BLaER1 (cell line): ENCODE measurements at regions not wholly inside any gene's neighbourhood (a gene's known extent, or its start where the extent isn't known, plus 50 kb on each side); places are given as distances from the start of the nearest gene placed in this dataset.

ENCODE experiments used
- H3K27ac ChIP-seq: shearing (Covaris generic); formaldehyde crosslinking; 2 replicates; pipeline ENCODE4 v1.8.1; 2022
- H3K27me3 ChIP-seq: shearing (Covaris generic); formaldehyde crosslinking; 2 replicates; pipeline ENCODE4 v1.8.1; 2022
- H3K36me3 ChIP-seq: shearing (Covaris generic); formaldehyde crosslinking; 2 replicates; pipeline ENCODE4 v1.8.1; 2022
- H3K4me1 ChIP-seq: shearing (Covaris generic); formaldehyde crosslinking; 2 replicates; pipeline ENCODE4 v1.8.1; 2022
- H3K4me2 ChIP-seq: shearing (Covaris generic); formaldehyde crosslinking; 2 replicates; pipeline ENCODE4 v1.8.1; 2022
- H3K4me3 ChIP-seq: shearing (Covaris generic); formaldehyde crosslinking; 2 replicates; pipeline ENCODE4 v1.8.1; 2022
- H3K9ac ChIP-seq: shearing (Covaris generic); formaldehyde crosslinking; 2 replicates; pipeline ENCODE4 v1.8.1; 2022
- H3K9me3 ChIP-seq: shearing (Covaris generic); formaldehyde crosslinking; 2 replicates; pipeline ENCODE4 v1.8.1; 2022
- H4K20me1 ChIP-seq: shearing (Covaris generic); formaldehyde crosslinking; 2 replicates; pipeline ENCODE4 v1.8.1; 2022
- Cebpa-rat ChIP-seq: shearing (Covaris generic); IDR thresholded peaks from 2 replicates; pipeline ENCODE4 v1.8.1; 2022

DNA sequence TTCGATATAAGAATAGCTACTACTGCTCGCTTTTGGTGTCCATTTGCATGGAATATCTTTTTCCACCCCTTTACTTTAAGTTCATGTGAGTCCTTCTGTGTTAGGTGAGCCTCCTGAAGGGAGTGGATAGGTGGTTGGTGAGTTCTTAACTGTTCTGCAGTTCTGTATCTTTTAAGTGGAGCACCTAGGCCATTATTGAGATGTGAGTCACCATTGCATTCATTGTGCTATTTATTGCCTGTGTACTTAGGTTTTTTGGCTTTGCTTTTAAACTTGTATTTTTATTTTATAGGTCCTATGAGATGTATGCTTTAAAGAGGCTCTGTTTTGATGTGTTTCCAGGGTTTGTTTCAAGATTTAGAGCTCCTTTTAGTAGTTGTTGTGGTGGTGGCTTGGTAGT is 1430.8 kb downstream of the REEP3 start:
- TF ChIP-seq Cebpa-rat, result no peak
- no peak overlapping the region for H3K4me2 ChIP-seq
- H3K9ac ChIP-seq, result no peak overlapping the region
- H3K4me3 ChIP-seq, result no peak overlapping the region
- no peaks in the 10 kb centered on the region for H3K27me3 ChIP-seq
- no peaks in the 10 kb centered on the region for H3K9me3 ChIP-seq
- H3K4me1 ChIP-seq, result no peaks in the 10 kb centered on the region
- H3K27ac ChIP-seq, result no peak overlapping the region
- no peaks in the 10 kb centered on the region for H3K36me3 ChIP-seq
- no peaks in the 10 kb centered on the region for H4K20me1 ChIP-seq

DNA sequence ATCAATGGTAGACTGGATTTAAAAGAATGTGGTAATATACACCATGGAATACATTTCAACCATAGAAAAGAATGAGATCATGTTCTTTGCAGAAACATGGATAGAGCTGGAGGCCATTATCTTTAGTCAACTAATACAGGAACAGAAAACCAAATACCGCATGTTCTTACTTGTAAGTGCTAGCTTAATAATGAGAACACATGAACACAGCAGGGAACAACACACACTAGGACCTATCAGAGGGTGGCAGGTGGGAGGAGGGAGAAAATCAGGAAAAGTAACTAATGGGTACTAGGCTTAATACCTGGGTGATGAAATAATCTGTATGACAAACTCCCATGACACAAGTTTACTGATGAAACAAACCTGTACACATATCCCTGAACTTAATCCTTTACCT is 1435.2 kb downstream of the REEP3 start:
- no peak overlapping the region for H3K4me2 ChIP-seq
- H3K27me3 ChIP-seq, result no peaks in the 10 kb centered on the region
- no peaks in the 10 kb centered on the region for H3K4me1 ChIP-seq
- H4K20me1 ChIP-seq, result no peaks in the 10 kb centered on the region
- H3K36me3 ChIP-seq, result no peaks in the 10 kb centered on the region
- no peak overlapping the region for H3K27ac ChIP-seq
- H3K9me3 ChIP-seq, result no peaks in the 10 kb centered on the region
- no peak overlapping the region for H3K4me3 ChIP-seq
- H3K9ac ChIP-seq, result no peak overlapping the region
- TF ChIP-seq Cebpa-rat, result no peak

DNA sequence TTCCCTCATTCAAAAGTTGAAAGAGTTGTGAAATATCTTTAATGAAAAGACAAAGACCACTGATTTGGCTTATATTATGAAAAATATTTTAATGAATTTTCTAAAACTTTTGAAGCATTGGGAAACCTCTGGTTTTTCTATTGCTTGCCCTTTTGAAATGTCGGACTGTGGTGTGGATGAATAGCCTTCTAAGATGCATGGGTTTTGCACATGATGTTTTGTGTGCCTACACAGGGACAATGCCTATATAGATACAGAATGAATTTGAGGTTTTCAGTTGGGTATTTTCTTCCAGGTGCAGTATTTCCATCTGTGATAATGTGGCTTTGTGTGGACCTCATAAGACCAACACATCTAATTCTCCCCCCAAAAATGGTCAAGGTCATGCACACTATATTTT is 1437.9 kb downstream of the REEP3 start:
- H3K27ac ChIP-seq, result no peak overlapping the region
- H3K4me3 ChIP-seq, result no peak overlapping the region
- no peaks in the 10 kb centered on the region for H4K20me1 ChIP-seq
- no peaks in the 10 kb centered on the region for H3K4me1 ChIP-seq
- H3K36me3 ChIP-seq, result no peaks in the 10 kb centered on the region
- no peak overlapping the region for H3K4me2 ChIP-seq
- TF ChIP-seq Cebpa-rat, result no peak
- no peaks in the 10 kb centered on the region for H3K27me3 ChIP-seq
- no peak overlapping the region for H3K9ac ChIP-seq
- no peaks in the 10 kb centered on the region for H3K9me3 ChIP-seq

DNA sequence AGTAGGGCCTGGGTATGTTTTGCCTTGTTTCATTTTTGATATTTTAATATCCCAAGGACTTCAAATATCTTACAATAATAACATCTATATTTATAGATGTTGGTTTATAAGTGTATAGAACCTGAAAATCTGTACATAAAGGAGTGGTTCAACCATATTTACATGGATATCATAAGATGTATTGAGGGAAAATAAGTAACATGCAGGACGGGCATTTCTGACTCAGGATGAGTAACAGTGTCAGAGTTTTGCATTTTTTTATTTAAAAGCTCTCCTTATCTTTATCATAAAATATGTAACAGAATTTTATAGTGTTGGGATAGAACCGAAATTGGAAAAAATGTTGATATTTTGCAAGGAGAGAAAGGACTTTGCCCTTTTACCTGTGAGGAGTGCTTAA is 1438.7 kb downstream of the REEP3 start:
- H3K4me2 ChIP-seq, result no peak overlapping the region
- H3K27me3 ChIP-seq, result no peaks in the 10 kb centered on the region
- H4K20me1 ChIP-seq, result no peaks in the 10 kb centered on the region
- no peak overlapping the region for H3K4me3 ChIP-seq
- no peak for TF ChIP-seq Cebpa-rat
- H3K27ac ChIP-seq, result no peak overlapping the region
- no peaks in the 10 kb centered on the region for H3K36me3 ChIP-seq
- H3K4me1 ChIP-seq, result no peaks in the 10 kb centered on the region
- H3K9ac ChIP-seq, result no peak overlapping the region
- H3K9me3 ChIP-seq, result no peaks in the 10 kb centered on the region

DNA sequence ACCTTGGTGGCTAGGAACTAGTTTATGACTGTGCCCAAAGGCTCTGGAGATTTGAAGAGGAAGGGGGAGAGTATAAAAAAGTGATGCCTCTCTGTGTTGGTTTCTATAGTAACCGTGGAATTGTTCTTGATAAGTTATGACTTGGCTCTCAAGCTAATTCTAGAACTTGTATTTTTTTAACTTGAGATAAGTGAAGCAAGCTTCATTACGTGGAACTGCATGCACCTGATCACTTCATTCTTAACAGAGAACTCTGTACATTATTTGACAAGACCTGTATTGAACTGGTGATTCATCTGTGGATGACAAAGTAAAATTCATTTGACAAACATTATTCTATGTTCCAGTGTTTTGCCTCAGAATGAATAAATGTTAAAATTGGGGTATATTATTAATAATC is 1452.2 kb downstream of the REEP3 start:
- Histone ChIP-seq H3K4me3 (no peak overlapping the region), H3K4me2 (no peak overlapping the region), H3K36me3 (no peaks in the 10 kb centered on the region), H3K9me3 (no peaks in the 10 kb centered on the region), H3K9ac (no peak overlapping the region), H3K27me3 (no peaks in the 10 kb centered on the region), H3K4me1 (no peaks in the 10 kb centered on the region), H3K27ac (no peak overlapping the region), H4K20me1 (no peaks in the 10 kb centered on the region)
- TF ChIP-seq Cebpa-rat, result no peak

DNA sequence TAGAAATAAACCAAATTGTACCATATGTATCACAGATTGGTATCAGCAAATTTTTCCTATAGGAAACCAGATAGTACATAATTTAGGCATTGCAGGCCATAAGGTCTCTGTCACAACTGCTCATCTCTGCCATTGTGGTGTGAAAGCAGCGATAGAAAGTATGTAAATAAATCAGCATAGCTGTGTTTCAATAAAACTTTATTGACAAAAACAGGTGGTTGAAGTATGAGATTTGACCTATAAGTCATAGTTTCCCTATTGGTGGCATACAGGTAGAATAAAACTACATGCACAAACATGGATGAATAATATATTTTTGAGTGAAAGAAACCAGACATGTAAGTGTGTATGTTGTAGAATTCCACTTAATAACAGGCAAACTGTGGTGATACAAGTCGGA is 1454.9 kb downstream of the REEP3 start:
- H3K4me3 ChIP-seq, result no peak overlapping the region
- no peak overlapping the region for H3K27ac ChIP-seq
- no peaks in the 10 kb centered on the region for H3K36me3 ChIP-seq
- H3K27me3 ChIP-seq, result no peaks in the 10 kb centered on the region
- H4K20me1 ChIP-seq, result no peaks in the 10 kb centered on the region
- no peak for TF ChIP-seq Cebpa-rat
- no peak overlapping the region for H3K4me2 ChIP-seq
- H3K4me1 ChIP-seq, result no peaks in the 10 kb centered on the region
- H3K9ac ChIP-seq, result no peak overlapping the region
- H3K9me3 ChIP-seq, result no peaks in the 10 kb centered on the region

DNA sequence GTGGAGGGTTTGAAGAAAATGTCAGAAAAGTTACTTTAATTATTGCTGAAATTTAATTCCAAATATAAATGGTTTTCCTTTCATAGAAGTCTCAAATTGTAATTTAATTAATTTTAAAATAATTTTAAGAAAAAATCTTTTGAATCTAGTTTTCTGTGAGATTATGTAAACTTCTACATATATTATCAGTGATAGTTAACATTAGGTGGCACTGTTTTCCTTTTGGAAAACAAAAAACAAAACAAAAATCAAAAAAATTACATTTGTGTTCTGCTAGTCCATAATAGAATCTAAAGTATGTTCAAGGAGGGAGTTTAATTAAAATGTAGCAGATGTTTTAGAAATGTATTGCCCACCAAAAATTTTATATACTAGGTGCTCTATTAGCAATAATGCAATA is 1456.7 kb downstream of the REEP3 start:
- Histone ChIP-seq H4K20me1 (no peaks in the 10 kb centered on the region), H3K36me3 (no peaks in the 10 kb centered on the region), H3K27ac (no peak overlapping the region), H3K9ac (no peak overlapping the region), H3K4me1 (no peaks in the 10 kb centered on the region), H3K27me3 (no peaks in the 10 kb centered on the region), H3K4me2 (no peak overlapping the region), H3K9me3 (no peaks in the 10 kb centered on the region), H3K4me3 (no peak overlapping the region)
- no peak for TF ChIP-seq Cebpa-rat

DNA sequence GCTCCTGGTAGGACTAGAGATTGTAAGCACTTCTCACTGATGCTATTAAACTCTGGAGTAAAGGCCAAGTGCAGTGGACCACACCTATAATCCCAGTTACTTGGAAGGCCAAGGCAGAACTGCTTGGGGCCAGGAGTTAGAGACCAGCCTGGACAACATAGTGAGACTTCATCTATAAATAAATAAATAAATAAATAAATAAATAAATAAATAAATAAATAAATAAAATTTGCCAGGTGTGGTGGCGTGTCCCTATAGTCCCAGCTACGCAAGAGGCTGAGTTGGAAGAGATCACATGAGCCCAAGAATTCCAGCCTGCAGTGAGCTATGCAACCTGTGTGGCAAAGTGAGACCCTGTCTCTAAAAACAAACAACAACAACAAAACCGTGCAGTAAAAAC is 1475.7 kb downstream of the REEP3 start:
- Histone ChIP-seq H4K20me1 (no peaks in the 10 kb centered on the region), H3K9me3 (no peaks in the 10 kb centered on the region), H3K27me3 (no peaks in the 10 kb centered on the region), H3K27ac (no peak overlapping the region), H3K4me3 (no peak overlapping the region), H3K36me3 (no peaks in the 10 kb centered on the region), H3K9ac (no peak overlapping the region), H3K4me1 (no peaks in the 10 kb centered on the region), H3K4me2 (no peak overlapping the region)
- TF ChIP-seq Cebpa-rat, result no peak

DNA sequence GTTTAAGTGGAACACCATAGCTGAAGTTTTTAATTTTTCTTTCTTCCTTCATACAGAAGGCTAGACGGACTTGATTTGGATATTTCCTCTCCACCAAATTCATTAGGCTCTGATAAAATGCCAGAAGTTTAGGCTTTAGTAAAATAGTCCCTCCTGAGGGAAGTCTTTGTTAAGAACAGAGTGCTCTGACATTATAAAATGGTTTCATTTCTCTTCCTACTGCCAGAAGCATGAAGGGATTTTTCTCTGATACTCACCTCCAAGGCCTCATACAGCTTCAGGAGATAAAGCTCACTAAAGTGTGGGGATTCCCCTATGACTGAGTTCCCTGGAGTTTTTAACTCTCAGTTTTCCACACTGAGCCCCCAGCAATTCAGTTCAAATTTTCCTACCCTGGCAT is 1489.6 kb downstream of the REEP3 start:
- Histone ChIP-seq H3K4me3 (no peak overlapping the region), H3K9ac (no peak overlapping the region), H3K27ac (no peak overlapping the region), H3K9me3 (no peaks in the 10 kb centered on the region), H4K20me1 (no peaks in the 10 kb centered on the region), H3K4me1 (no peaks in the 10 kb centered on the region), H3K4me2 (no peak overlapping the region), H3K27me3 (no peaks in the 10 kb centered on the region), H3K36me3 (no peaks in the 10 kb centered on the region)
- TF ChIP-seq Cebpa-rat, result no peak

DNA sequence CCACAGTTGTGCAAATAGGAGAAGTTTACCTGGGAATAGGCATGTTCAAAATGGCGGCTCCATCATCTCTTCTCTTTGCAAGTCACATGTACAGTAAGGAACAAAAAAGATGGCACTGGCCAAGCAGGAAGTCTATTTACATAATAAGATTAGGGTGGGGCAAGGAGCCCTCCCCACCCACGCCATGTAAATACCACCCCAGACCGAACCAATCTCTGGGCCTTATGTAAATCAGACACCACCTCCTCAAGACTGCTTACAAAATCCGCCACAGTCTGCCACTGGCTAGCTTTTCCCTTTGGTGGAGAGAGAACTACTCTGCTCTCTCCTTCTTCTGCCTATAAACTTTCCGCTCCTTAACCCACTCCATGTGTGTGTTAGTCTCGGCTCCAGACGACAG is 1496.3 kb downstream of the REEP3 start:
- Histone ChIP-seq H3K36me3 (no peaks in the 10 kb centered on the region), H3K4me2 (no peak overlapping the region), H3K9me3 (no peaks in the 10 kb centered on the region), H3K4me3 (no peak overlapping the region), H3K9ac (no peak overlapping the region), H3K4me1 (no peaks in the 10 kb centered on the region), H3K27me3 (no peaks in the 10 kb centered on the region), H3K27ac (no peak overlapping the region), H4K20me1 (no peaks in the 10 kb centered on the region)
- no peak for TF ChIP-seq Cebpa-rat

DNA sequence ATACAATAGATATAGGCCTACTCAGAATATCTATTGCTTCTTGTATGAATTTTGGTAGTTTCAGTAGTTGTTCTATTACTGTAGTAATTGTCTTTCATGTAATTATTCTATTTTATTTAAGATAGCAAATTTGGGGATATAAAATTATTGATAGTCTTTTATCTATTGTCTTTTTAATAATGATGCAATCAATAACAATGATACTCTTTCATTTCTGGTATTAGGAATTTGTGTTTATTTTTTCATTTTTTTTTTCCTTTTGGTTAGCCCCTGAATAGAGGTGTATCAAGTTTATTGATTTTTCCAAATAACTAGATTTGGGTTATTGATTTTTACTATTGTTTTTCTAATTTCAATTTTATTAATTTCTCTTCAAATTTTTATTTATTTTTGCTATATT is 1503.7 kb downstream of the REEP3 start:
- H3K27ac ChIP-seq, result no peak overlapping the region

More for the DNA sequence above, 1503.7 kb downstream of the REEP3 start:
- Histone ChIP-seq H3K27me3 (no peaks in the 10 kb centered on the region), H3K4me1 (no peaks in the 10 kb centered on the region), H3K4me2 (no peak overlapping the region), H3K9ac (no peak overlapping the region), H3K9me3 (no peaks in the 10 kb centered on the region), H3K4me3 (no peak overlapping the region), H4K20me1 (no peaks in the 10 kb centered on the region), H3K36me3 (no peaks in the 10 kb centered on the region)
- TF ChIP-seq Cebpa-rat, result no peak
